PC-9 (cell line): ENCODE measurements at regions not wholly inside any gene's neighbourhood (a gene's known extent, or its start where the extent isn't known, plus 50 kb on each side); places are given as distances from the start of the nearest gene placed in this dataset.

Experiments used
- BruUV-seq: library from RNA; stranded (reverse); fragments of 400-500 nt; replicated peaks from 2 replicates; lab custom pipeline; 2021; lab: Mats Ljungman, UMichigan
- CTCF ChIA-PET: fragments of 300-600 bp; sonication (Branson Sonifier 250); formaldehyde crosslinking; loops from one replicate; lab custom pipeline; 2022; ENCODE audit warnings: antibody characterized with exemption; lab: Charles Lee
- POLR2A ChIA-PET: fragments of 300-600 bp; sonication (Branson Sonifier 250); formaldehyde crosslinking; loops from one replicate; lab custom pipeline; 2022; ENCODE audit warnings: antibody characterized with exemption; ENCODE audit not compliant: unreplicated experiment; lab: Charles Lee
- DNase-seq, 2 experiments: peaks; one replicate each; pipeline versions ENCODE4 v3.0.0 to v3.0.0-alpha.2; 2015 to 2022; ENCODE audit warnings: mixed read lengths in 1 of 2
- H2AFZ ChIP-seq: fragments of 200-600 bp; sonication (generic); 2 replicates; pipeline ENCODE4 v1.8.1; 2017; ENCODE audit warnings: antibody characterized with exemption
- H3F3A ChIP-seq: fragments of 200-600 bp; sonication (generic); 2 replicates; pipeline ENCODE4 v1.8.1; 2017; ENCODE audit warnings: antibody characterized with exemption, mild to moderate bottlenecking, low read depth; ENCODE audit not compliant: insufficient read depth
- H3K27ac ChIP-seq: fragments of 200-600 bp; sonication (generic); 2 replicates; pipeline ENCODE4 v1.6.1; 2016; ENCODE audit warnings: mixed run types
- H3K27me3 ChIP-seq: fragments of 200-600 bp; sonication (generic); 2 replicates; pipeline ENCODE4 v1.6.1; 2016; ENCODE audit warnings: low read depth, mixed run types; ENCODE audit not compliant: insufficient read depth
- H3K36me3 ChIP-seq: fragments of 200-600 bp; sonication (generic); 2 replicates; pipeline ENCODE4 v1.6.1; 2016; ENCODE audit warnings: low read depth, mixed run types
- H3K4me1 ChIP-seq: fragments of 200-600 bp; sonication (generic); replicated peaks from 2 replicates; pipeline ENCODE4 v1.6.1; 2016; ENCODE audit warnings: mixed run types; ENCODE audit not compliant: insufficient read depth
- H3K4me2 ChIP-seq: fragments of 200-600 bp; sonication (generic); 2 replicates; pipeline ENCODE4 v1.6.1; 2017; ENCODE audit warnings: mixed run types
- H3K4me3 ChIP-seq: fragments of 200-600 bp; sonication (generic); 2 replicates; pipeline ENCODE4 v1.6.1; 2016; ENCODE audit warnings: mixed run types
- H3K79me2 ChIP-seq: fragments of 200-600 bp; sonication (generic); 2 replicates; pipeline ENCODE4 v1.6.1; 2017; ENCODE audit warnings: low read depth, mixed run types
- H3K9me2 ChIP-seq: fragments of 200-600 bp; sonication (generic); 2 replicates; pipeline ENCODE4 v1.8.1; 2017; ENCODE audit warnings: mild to moderate bottlenecking; ENCODE audit not compliant: insufficient read depth
- H3K9me3 ChIP-seq: fragments of 200-600 bp; sonication (generic); 2 replicates; pipeline ENCODE4 v1.8.1; 2016; ENCODE audit warnings: low read depth; ENCODE audit not compliant: insufficient read depth
- H4K20me1 ChIP-seq: fragments of 200-600 bp; sonication (generic); 2 replicates; pipeline ENCODE4 v1.8.1; 2017; ENCODE audit not compliant: insufficient read depth
- EZH2 ChIP-seq: fragments of 200-600 bp; sonication (generic); IDR thresholded peaks from 2 replicates; pipeline ENCODE4 v1.8.0; 2017; ENCODE audit warnings: antibody characterized with exemption, low read depth
- intact Hi-C: fragments of 100-400 bp; cut with micrococcal nuclease; formaldehyde crosslinking; loops from one replicate; pipeline ENCODE4 v1.10.0; 2022; ENCODE audit not compliant: unreplicated experiment
- TF ChIP-seq, protein P1 (sequence below): fragments of 200-600 bp; sonication (generic); conservative IDR thresholded peaks from 2 replicates; pipeline ENCODE4 v1.6.1; 2017; ENCODE audit warnings: mixed run types, antibody characterized with exemption, mild to moderate bottlenecking, moderate library complexity

GRCh38 chr12:30082381-30082780, 298.6 kb upstream of the TMTC1 start:
- Histone ChIP-seq H3K79me2 (no peaks in the 10 kb centered on the region), H3K27ac (no peak overlapping the region), H3K36me3 (no peaks in the 10 kb centered on the region), H3K9me2 (no peaks in the 10 kb centered on the region), H4K20me1 (no peaks in the 10 kb centered on the region), H3K4me3 (no peak overlapping the region), H3K27me3 (no peaks in the 10 kb centered on the region), H3K4me2 (no peak overlapping the region), H3K9me3 (no peaks in the 10 kb centered on the region), H2AFZ (no peak overlapping the region), H3K4me1 (no peaks in the 10 kb centered on the region), H3F3A (no peaks in the 10 kb centered on the region)
- TF ChIP-seq EZH2 = no peak
- TF ChIP-seq, protein P1, sequence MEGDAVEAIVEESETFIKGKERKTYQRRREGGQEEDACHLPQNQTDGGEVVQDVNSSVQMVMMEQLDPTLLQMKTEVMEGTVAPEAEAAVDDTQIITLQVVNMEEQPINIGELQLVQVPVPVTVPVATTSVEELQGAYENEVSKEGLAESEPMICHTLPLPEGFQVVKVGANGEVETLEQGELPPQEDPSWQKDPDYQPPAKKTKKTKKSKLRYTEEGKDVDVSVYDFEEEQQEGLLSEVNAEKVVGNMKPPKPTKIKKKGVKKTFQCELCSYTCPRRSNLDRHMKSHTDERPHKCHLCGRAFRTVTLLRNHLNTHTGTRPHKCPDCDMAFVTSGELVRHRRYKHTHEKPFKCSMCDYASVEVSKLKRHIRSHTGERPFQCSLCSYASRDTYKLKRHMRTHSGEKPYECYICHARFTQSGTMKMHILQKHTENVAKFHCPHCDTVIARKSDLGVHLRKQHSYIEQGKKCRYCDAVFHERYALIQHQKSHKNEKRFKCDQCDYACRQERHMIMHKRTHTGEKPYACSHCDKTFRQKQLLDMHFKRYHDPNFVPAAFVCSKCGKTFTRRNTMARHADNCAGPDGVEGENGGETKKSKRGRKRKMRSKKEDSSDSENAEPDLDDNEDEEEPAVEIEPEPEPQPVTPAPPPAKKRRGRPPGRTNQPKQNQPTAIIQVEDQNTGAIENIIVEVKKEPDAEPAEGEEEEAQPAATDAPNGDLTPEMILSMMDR = no peak
- ChIA-PET POLR2A (no interaction called here), CTCF (no interaction called here)
- no TSS peak for BruUV-seq
- intact Hi-C loops = no loop called here
- no peak for DNase-seq

GRCh38 chr12:30074916-30075315, 291.2 kb upstream of the TMTC1 start:
- intact Hi-C loops = no loop called here
- Histone ChIP-seq H3K9me2 (no peaks in the 10 kb centered on the region), H3F3A (no peaks in the 10 kb centered on the region), H4K20me1 (no peaks in the 10 kb centered on the region), H3K27me3 (no peaks in the 10 kb centered on the region), H3K4me1 (no peaks in the 10 kb centered on the region), H3K9me3 (no peaks in the 10 kb centered on the region), H2AFZ (no peak overlapping the region), H3K79me2 (no peaks in the 10 kb centered on the region), H3K4me2 (no peak overlapping the region), H3K4me3 (no peak overlapping the region), H3K27ac (no peak overlapping the region), H3K36me3 (no peaks in the 10 kb centered on the region)
- TF ChIP-seq EZH2 = no peak
- TF ChIP-seq, protein P1 = no peak
- no TSS peak for BruUV-seq
- ChIA-PET POLR2A (no interaction called here), CTCF (no interaction called here)
- no peak for DNase-seq

GRCh38 chr12:30072824-30073223, 289.1 kb upstream of the TMTC1 start:
- ChIA-PET POLR2A (no interaction called here), CTCF (no interaction called here)
- no peaks in the 10 kb centered on the region for H3K79me2 ChIP-seq

More at GRCh38 chr12:30072824-30073223, 289.1 kb upstream of the TMTC1 start:
- H4K20me1 ChIP-seq = no peaks in the 10 kb centered on the region
- H3K27ac ChIP-seq = no peak overlapping the region
- H3K27me3 ChIP-seq = no peaks in the 10 kb centered on the region
- H2AFZ ChIP-seq = no peak overlapping the region
- no peaks in the 10 kb centered on the region for H3K9me2 ChIP-seq
- H3K36me3 ChIP-seq = no peaks in the 10 kb centered on the region
- H3F3A ChIP-seq = no peaks in the 10 kb centered on the region
- no peak overlapping the region for H3K4me2 ChIP-seq
- H3K4me3 ChIP-seq = no peak overlapping the region
- no peak for DNase-seq
- TF ChIP-seq, protein P1 = no peak
- no peak for TF ChIP-seq EZH2
- intact Hi-C loops = no loop called here
- H3K9me3 ChIP-seq = no peaks in the 10 kb centered on the region
- BruUV-seq = no TSS peak
- H3K4me1 ChIP-seq = no peaks in the 10 kb centered on the region
